NCI-H526 (cell line): ENCODE measurements at regions not wholly inside any gene's neighbourhood (a gene's known extent, or its start where the extent isn't known, plus 50 kb on each side); places are given as distances from the start of the nearest gene placed in this dataset.
"Not testable (repeated sequence)": the region's sequence is repeated elsewhere in the genome, so short reads cannot be mapped to it uniquely, and the experiment has no call there.

ENCODE experiments used
- DNase-seq, 2 experiments: peaks; one replicate each; lab custom pipeline; 2025; lab: John Stamatoyannopoulos, UW

DNA sequence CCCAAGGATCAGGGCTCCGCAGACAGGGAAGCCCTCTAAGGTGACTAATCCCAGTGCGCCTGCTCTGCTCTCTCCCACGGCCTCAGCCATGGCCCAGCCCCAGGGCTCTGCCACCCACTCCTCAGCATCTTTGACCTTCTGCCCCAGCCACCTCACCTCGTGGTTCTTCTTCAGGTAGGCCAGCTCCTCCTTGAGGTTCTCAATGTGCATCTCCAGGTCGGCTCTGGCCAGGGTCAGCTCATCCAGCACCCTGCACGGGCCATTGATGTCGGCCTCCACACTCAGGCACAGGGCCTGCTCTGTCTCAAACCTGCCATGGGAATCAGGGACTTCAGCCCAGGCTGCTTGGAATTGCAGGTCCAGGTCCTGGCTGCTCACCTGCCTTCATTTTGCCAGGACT lies 128.4 kb downstream of the TNFRSF13B start:
- not testable (repeated sequence) for DNase-seq

DNA sequence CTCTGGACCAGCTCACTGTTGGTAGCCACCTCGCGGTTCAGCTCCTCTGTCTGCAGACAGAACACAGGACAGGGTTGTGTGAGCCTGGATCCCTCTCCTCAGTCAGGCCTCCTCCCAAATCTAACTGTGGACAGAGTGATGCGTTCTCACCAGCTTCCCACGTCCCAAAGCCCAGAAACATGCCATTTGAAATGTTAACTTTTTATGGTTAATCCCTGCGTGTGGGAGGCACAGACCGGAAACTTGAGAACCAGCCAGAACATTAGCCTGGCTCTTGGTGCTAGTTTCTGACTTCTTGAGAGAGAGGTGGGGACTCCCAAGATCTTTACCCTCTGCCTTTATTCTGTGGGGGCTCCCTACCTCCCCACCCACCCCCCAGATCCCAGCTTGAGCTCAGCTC lies 129.6 kb downstream of the TNFRSF13B start:
- DNase-seq: not testable (repeated sequence)

DNA sequence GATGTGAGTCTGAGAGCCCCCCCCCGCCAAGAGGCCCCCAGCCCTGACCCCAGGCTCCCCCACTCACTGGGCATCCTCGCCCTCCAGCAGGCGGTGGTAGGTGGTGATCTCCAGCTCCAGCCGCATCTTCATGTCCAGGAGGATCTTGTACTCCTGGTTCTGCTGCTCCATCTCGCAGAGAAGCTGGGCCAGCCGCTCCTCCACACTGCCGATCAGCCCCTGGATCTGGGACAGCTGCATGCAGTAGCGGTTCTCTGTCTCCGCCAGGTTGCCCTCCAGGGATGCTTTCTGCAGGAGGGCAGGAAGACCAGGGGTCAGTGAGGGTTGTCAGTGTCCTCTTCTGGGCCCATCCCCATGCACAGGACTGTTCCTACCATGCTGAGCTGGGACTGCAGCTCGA lies 130.0 kb downstream of the TNFRSF13B start:
- not testable (repeated sequence) for DNase-seq

DNA sequence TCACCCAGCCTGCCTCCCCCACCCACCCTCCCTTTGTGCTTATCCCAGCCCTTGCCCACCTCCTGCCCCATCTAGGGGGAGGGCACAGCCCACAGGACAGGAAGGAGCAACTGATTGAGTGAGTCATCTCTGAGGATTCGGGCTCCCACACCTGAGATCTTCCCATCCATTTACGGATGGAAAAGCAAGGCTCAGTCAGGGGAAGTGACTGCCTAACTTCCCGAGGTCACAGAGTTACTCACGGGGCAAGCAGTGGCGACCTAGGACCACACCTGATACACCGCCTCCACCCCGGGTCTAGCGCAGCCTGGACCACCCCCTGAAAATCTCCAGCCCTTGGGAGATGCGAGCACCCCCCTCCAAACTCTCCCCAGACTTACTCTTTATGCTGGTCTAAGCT lies 131.7 kb downstream of the TNFRSF13B start:
- DNase-seq: not testable (repeated sequence)

DNA sequence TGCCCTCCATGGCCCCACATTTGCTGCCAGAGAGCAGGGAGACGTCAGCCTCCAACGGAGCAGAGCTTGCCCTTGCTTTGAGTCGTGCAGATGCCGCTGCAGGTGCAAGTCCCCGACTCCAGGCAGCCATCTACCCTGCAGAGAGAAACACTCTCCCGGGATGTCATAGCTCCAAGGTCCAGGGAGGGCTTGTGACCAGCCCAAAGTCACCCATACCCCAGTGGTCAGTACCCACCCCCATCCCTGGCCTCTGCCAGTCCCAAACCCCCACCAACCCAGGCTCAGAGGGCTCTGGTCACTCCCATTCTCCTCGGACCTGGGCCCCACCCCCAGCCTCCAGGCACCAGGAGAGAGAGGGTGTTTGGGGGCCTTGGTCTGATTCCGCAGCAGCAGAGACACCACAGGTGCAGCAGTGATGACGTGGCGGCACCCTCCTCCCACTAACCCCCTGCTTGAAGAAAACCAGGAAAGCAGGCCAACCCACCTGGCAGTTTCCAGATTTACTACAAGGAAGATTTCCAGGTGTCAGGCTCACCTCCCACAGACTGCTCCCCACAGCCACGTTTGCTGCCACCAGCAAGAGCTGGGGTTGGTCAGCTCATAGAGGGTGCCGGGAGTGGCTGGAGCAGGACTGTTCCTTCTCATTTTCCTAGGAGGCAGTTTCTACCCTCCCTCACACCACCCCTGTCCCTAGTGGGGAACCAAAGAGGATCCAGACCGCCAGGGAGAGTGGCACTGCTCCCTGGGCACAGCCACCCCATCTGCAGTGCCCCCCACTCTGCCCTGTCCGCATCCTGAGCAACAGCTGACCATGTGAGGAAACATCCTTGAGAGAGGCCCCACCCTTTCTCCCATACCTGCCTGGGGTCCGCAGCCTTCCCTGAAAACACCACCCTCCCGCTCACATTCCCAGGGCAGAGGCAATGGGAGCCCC lies 132.4 kb downstream of the TNFRSF13B start:
- not testable (repeated sequence) for DNase-seq

DNA sequence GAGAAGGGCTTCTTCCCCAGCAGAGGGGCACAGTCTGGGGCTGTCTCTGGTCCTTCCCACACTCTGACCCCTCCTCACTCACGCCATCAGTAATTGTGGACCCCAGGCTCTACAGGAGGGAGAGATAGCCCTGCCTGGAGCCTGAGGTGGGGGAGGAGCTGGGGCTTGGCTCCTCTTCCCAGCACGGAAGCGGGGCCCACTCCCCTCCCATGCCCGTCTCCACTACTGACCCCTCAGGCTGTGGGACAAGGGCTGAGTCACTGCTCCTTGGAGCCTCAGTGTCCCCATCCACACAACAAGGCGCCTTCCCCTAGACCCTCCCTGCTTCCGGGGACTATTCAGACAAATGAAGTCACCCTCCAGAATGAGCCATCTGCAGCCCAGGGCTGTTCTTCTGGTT lies 133.1 kb downstream of the TNFRSF13B start:
- DNase-seq: not testable (repeated sequence)

DNA sequence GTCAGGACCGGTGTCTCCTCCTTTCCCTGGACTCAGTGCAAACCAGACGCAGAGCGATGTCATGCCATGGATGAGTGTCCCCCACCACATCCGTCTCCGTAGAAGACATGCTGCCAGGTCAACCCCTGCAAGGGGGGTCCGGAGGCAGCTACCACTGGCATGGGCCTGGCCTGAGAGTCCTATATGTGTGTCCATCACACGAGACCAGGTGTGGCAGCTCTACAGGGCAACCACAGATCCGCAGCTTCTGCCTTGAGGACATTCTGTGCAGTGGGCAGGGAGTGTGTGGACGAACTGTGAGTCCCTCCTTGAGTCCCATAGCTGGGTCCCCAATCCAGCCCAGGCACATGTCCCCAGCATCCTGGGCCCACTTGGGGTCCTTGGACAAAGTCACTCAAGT lies 133.6 kb downstream of the TNFRSF13B start:
- DNase-seq: not testable (repeated sequence)

DNA sequence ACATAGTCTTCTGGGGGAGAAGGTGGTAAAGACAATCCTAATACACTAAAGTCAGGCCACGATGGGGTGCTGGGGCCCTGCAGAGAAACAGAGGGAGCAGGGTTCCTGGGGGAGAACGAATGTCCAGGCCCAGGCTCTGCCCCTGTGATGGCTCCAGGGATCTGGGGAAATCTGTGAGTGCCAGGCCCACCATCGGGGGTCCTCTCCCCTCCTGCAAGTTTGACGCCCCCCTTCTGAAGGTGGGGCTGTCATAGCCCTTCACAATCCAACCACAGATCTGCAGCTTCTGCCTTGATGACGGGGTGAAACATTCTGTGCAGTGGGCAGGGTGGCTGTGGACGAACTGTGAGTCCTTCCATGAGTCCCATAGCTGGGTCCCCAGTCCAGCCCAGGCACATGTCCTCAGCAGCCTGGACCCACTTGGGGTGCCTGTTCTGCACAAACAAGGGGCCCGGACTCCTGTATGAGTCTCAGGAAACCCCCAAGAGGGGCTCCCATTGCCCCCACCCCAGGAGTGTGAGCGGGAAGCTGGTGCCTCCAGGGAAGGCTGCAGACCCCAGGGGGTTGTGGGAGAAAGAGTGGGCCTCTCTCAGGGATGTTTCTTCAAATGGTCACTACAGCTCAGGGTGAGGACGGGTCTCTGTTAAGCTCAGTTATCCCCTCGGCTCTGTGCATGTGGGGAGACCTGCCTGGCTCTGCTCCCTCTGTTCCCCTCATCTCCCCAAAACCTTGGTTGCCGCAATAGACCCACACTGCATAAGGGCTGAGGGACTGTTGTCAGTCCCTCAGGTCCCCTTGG lies 134.3 kb downstream of the TNFRSF13B start:
- DNase-seq: not testable (repeated sequence)

DNA sequence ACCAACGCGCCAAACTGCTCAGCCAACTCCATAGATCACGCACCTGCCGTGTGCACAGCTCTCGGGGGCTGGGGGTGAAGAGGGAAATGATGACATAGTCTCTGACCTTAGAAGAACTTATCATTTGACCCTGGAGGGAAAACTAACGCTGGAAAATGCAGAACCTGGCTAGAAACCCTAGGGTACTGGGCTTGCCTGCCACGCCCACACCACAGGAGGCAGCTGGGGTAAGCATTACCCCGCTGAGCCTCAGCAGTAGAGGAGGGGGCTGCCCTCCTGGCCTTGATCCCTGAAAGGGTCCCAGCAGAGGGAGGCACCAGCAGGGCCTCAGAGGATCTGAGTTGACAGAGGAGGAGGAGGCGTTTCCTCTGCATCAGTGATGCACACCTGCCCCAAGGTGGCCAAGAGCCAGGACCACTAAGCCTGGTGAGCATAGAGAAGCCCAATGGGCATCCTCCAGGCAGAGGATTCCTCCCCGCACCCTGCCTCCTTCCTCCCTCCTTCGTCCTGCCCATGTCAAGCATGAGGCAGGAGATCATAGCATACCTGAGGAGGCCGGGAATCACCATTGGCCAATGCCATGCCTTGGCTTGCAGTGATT lies 135.5 kb downstream of the TNFRSF13B start:
- DNase-seq: not testable (repeated sequence)

DNA sequence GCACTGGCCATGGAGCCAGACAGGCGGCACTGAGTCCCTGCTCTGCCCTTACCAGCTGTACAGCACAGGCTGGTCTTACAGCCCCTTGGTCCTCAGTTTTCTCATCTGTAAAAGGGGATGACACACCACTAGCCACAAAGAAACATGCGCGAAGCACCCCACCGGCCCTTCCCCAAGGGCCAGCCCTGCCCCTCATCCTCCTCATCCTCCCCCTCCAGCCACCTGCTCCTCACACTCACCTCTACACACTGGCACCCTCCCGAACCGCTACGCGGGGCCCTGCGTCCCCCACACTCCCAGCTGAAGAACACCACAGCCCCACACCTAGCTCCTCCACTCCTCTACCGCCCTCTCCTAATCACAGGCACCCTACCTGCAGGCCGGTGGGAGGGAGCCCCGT lies 138.4 kb downstream of the TNFRSF13B start:
- DNase-seq: not testable (repeated sequence)

DNA sequence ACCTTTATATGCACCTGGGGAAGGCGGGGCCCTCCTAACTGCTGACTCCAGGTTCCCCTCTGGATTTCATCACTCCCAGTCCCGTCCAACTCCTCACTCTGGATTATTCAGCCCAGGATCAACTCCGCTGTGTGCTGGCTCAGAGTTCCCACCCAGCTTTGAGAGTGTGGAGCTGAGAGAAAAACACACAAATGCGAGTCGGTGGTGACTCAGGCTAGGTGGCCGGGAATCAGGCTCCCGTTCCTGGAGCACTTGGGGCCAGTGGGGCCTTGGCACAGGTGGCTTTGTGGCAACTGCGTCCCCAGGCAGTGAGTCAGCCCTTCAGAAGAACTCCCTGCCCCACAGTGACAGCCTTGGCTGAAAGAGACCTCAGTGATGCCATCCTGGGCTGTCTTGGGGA lies 139.1 kb downstream of the TNFRSF13B start:
- DNase-seq: not testable (repeated sequence)

DNA sequence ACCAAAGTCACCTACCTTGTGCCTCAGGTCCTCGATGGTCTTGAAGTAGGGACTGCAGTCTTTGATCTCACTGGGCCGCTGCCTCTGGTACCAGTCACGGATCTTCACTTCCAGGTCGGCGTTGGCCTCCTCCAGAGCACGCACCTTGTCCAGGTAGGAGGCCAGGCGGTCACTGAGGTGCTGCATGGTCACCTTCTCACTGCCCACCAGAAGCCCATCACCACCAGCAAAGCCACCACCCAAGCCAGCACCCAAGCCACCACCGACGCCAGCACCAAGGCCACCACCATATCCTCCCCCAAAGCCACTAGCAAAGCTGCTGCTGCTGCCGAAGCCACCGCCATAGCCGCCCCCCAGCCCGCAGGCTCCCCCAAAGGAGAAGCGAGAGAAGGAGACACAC lies 139.7 kb downstream of the TNFRSF13B start:
- DNase-seq: not testable (repeated sequence)

DNA sequence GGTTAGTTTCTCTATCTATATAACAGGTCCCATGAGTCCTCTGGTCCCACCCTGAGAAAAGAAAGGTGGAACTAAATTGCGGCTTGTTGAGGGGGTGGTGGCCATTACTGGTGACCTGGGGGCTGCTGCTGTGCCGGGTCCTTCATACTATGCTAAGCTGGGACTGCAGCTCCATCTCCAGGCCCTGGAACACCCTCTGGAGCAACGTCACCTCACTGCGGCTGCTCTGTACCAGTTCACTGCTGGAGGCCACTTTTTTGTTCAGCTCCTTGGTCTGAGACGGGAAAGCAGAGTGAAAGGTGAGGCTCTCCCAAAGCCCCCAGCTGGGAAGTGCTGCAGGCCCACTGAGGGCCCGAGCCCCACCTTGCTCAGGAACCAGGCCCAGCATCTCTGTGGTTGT lies 140.7 kb downstream of the CCDC144A start:
- DNase-seq: not testable (repeated sequence)

DNA sequence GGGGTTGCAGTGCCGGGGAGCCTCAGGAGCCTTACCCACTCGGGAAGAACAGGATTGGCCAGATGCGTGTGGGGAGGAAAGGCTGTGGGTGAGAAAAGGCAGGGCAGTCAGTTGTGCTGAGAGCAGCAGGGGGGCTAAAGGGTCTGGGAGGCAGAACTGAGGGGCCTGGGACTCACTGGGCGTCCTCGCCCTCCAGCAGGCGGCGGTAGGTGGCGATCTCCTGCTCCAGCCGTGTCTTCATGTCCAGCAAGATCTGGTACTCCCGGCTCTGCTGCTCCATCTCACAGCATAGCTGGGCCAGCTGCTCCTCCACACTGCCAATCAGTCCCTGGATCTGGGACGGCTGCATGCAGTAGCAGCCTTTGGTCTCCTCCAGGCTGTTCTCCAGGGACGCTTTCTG lies 140.2 kb downstream of the CCDC144A start:
- DNase-seq: not testable (repeated sequence)
